Omental fat pad (tissue), 3 donors: ENCODE measurements at regions not wholly inside any gene's neighbourhood (a gene's known extent, or its start where the extent isn't known, plus 50 kb on each side); places are given as distances from the start of the nearest gene placed in this dataset.

Experiments
- ATAC-seq: fragments of 150-250 bp; one replicate; pipeline ENCODE4 v1.9.1; 2016; ENCODE audit warnings: mild to moderate bottlenecking, moderate library complexity; ENCODE audit not compliant: low FRiP score
- DNase-seq: peaks from one replicate; pipeline ENCODE4 v3.0.0-alpha.2; 2019; ENCODE audit warnings: low spot score
- TF ChIP-seq, protein P1 (sequence below), 3 donors: fragments of 450-650 bp; IDR thresholded peaks; one replicate each; pipeline ENCODE4 v1.5.1; 2016 to 2017; ENCODE audit warnings: antibody characterized with exemption in 3 of 3, mild to moderate bottlenecking in 3 of 3, moderate library complexity in 2 of 3

DNA sequence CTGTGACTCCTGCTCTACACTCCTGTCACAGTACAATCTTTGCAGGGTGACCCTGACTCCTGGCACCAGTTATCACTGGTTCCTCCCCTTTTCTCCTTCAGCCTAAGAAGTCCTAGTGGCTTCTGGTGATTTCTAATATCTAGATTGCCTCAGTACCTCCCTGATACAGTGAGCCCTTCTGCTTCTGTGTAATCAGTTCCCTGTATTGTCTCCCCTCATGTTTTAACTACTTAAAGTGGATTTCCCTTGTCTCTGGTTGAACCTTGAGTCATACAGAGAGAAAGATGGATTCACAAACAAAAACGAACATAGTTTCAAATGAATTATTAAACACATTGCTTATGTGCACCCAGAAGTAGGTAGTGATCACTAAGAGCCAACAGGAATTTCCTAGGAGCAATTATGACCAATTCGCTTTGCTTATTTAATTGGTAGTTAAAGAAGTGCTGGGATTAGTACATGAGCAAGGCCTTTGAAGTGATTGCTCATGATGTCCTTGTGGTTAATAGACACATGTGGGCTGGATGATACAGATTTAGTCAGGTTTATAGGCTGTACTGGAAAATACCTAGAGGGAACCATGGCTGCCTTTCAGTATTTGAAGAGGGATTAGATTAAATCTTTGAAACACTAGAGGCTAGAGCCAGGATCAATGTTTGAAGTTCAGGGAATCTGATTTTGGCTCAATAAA, 145.8 kb upstream of the MEF2C start:
- DNase-seq (no peak), ATAC-seq (no peak)
- TF ChIP-seq, protein P1, sequence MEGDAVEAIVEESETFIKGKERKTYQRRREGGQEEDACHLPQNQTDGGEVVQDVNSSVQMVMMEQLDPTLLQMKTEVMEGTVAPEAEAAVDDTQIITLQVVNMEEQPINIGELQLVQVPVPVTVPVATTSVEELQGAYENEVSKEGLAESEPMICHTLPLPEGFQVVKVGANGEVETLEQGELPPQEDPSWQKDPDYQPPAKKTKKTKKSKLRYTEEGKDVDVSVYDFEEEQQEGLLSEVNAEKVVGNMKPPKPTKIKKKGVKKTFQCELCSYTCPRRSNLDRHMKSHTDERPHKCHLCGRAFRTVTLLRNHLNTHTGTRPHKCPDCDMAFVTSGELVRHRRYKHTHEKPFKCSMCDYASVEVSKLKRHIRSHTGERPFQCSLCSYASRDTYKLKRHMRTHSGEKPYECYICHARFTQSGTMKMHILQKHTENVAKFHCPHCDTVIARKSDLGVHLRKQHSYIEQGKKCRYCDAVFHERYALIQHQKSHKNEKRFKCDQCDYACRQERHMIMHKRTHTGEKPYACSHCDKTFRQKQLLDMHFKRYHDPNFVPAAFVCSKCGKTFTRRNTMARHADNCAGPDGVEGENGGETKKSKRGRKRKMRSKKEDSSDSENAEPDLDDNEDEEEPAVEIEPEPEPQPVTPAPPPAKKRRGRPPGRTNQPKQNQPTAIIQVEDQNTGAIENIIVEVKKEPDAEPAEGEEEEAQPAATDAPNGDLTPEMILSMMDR (IDR thresholded peaks at IDR 0.05): no peak

- TF ChIP-seq, protein P1 (IDR thresholded peaks at IDR 0.05): no peak
- no peak for ATAC-seq
- no peak for DNase-seq
Observed at GRCh38 chr5:89024045-89024444, 141.1 kb upstream of the MEF2C start.

DNA sequence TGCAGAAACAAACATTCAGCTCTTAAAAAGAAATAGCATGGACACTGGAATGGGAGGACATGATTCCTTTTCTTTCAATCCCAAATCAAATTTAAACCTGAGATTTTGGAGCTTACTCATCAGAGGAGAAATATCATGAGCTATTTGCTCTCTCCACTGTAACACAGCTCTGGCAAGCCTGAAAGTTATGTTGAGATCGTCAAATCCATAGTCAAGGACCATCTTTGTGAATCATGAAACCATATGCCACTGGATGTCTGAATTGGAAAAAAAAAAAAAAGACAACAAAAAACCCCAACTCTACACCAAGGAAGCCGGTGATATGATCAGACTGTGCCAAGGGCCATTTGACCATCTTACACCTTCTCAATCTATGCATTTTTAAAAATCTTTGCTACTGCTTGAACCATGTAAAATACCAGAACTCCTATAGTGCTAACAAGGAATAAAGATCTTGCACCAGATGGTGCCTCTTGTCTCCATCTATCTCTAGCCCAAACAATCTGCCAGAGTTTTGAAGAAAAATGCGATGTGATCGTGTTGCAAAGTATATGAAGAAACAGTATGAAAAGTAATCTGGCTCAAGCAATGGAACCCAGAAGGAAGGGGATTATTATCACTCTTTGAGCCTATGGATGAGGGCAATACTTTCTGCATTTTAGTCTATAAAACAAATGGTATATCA, 138.1 kb upstream of the MEF2C start:
- DNase-seq (no peak), ATAC-seq (no peak)
- TF ChIP-seq, protein P1 (IDR thresholded peaks at IDR 0.05): no peak

- DNase-seq: no peak
- TF ChIP-seq, protein P1 (IDR thresholded peaks at IDR 0.05): no peak
- ATAC-seq: no peak
Observed at GRCh38 chr5:89016741-89017303, 133.8 kb upstream of the MEF2C start.

DNA sequence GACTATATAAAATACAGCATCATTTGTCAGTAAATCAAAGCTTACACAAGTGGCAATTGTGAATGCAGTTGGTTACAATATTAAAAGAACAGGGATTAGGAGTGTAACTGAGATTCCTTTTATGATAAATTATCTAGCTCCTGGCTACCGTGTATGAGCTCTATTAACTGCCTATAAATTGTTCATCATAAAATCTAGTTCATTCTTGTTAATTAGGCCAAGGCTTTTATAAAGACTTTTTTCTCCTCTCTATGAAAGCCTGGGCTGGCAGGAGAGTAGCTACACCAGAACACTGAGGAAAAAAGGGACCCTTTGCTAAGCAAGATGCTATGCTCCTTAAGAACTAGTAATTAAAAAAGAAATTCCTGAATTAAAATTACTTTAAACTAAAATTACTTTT, 132.4 kb upstream of the MEF2C start:
- ATAC-seq (no peak), DNase-seq (no peak)
- TF ChIP-seq, protein P1 (IDR thresholded peaks at IDR 0.05): no peak

- ATAC-seq: no peak
- TF ChIP-seq, protein P1 (IDR thresholded peaks at IDR 0.05): no peak
- no peak for DNase-seq
Observed at GRCh38 chr5:89011778-89012711, 129.1 kb upstream of the MEF2C start.
